HepG2 (cell line): ENCODE measurements at regions not wholly inside any gene's neighbourhood (a gene's known extent, or its start where the extent isn't known, plus 50 kb on each side); places are given as distances from the start of the nearest gene placed in this dataset.

Experiments used
- ATF4 ChIP-seq, 2 experiments: fragments of 450-650 bp in 1 of 2; sonication (generic) in 1 of 2; formaldehyde crosslinking; IDR thresholded peaks; 2 replicates each; pipeline versions ENCODE4 v1.5.0 to v1.8.0; 2020 to 2022; ENCODE audit warnings: mild to moderate bottlenecking in 1 of 2, missing genetic modification reagents in 1 of 2
- BRF2 ChIP-seq: sonication (generic); formaldehyde crosslinking; IDR thresholded peaks from 2 replicates; pipeline ENCODE4 v1.8.1; 2022; ENCODE audit warnings: mild to moderate bottlenecking, missing genetic modification reagents
- CBX2 ChIP-seq, 2 experiments: fragments of 200-600 bp in 1 of 2; sonication (generic); formaldehyde crosslinking in 1 of 2; IDR thresholded peaks; 2 replicates each; pipeline versions ENCODE4 v1.7.0 to v1.8.1; 2018 to 2022; ENCODE audit warnings: low read depth in 2 of 2, low read length in 1 of 2, mild to moderate bottlenecking in 1 of 2, missing genetic modification reagents in 1 of 2
- DNMT3B ChIP-seq: conservative IDR thresholded peaks from 2 replicates; pipeline ENCODE4 v1.6.1; 2016; ENCODE audit warnings: missing biosample characterization, control low read depth
- DPF2 ChIP-seq: sonication (generic); formaldehyde crosslinking; IDR thresholded peaks from 2 replicates; pipeline ENCODE4 v1.4.0; 2020; ENCODE audit warnings: mild to moderate bottlenecking, low read depth, missing genetic modification reagents, borderline replicate concordance
- FOSL2 ChIP-seq: sonication (generic); formaldehyde crosslinking; IDR thresholded peaks from 2 replicates; pipeline ENCODE4 v1.4.0; 2020; ENCODE audit warnings: missing genetic modification reagents
- HOXA3 ChIP-seq: sonication (generic); formaldehyde crosslinking; IDR thresholded peaks from 2 replicates; pipeline ENCODE4 v1.5.0; 2020; ENCODE audit warnings: missing genetic modification reagents
- ISL2 ChIP-seq: sonication (generic); formaldehyde crosslinking; IDR thresholded peaks from 2 replicates; pipeline ENCODE4 v1.5.0; 2020; ENCODE audit warnings: missing genetic modification reagents
- MAFF ChIP-seq: IDR thresholded peaks from 2 replicates; pipeline ENCODE4 v1.6.1; 2011; ENCODE audit warnings: low read depth, low read length, improper control_type of control experiment
- MED13 ChIP-seq: sonication (generic); formaldehyde crosslinking; IDR thresholded peaks from 2 replicates; pipeline ENCODE4 v1.5.0; 2020; ENCODE audit warnings: missing genetic modification reagents
- MED8 ChIP-seq: sonication (generic); formaldehyde crosslinking; IDR thresholded peaks from 2 replicates; pipeline ENCODE4 v1.8.1; 2023; ENCODE audit warnings: mild to moderate bottlenecking, missing genetic modification reagents; ENCODE audit not compliant: insufficient replicate concordance
- MTA3 ChIP-seq: sonication (generic); formaldehyde crosslinking; IDR thresholded peaks from 2 replicates; pipeline ENCODE4 v1.4.0; 2020; ENCODE audit warnings: missing genetic modification reagents
- NFIC ChIP-seq: IDR thresholded peaks from 2 replicates; pipeline ENCODE4 v1.6.1; 2012; ENCODE audit warnings: mild to moderate bottlenecking, low read length, inconsistent platforms
- NPAS2 ChIP-seq: sonication (generic); formaldehyde crosslinking; IDR thresholded peaks from 2 replicates; pipeline ENCODE4 v1.8.0; 2022; ENCODE audit warnings: mild to moderate bottlenecking, missing genetic modification reagents, borderline replicate concordance
- PBX2 ChIP-seq: IDR thresholded peaks from 2 replicates; pipeline ENCODE4 v1.6.1; 2016; ENCODE audit warnings: control low read depth
- PRMT3 ChIP-seq: sonication (generic); formaldehyde crosslinking; IDR thresholded peaks from 2 replicates; pipeline ENCODE4 v1.8.1; 2022; ENCODE audit warnings: low read depth, mild to moderate bottlenecking, moderate library complexity, missing genetic modification reagents, borderline replicate concordance
- REPIN1 ChIP-seq: sonication (generic); formaldehyde crosslinking; IDR thresholded peaks from 2 replicates; pipeline ENCODE4 v1.8.0; 2022; ENCODE audit warnings: missing genetic modification reagents, low read depth, mild to moderate bottlenecking, borderline replicate concordance
- STAT5B ChIP-seq: sonication (generic); formaldehyde crosslinking; IDR thresholded peaks from 2 replicates; pipeline ENCODE4 v1.4.0; 2020; ENCODE audit warnings: missing genetic modification reagents
- TARDBP ChIP-seq: sonication (generic); formaldehyde crosslinking; IDR thresholded peaks from 2 replicates; pipeline ENCODE4 v1.8.0; 2022; ENCODE audit warnings: mild to moderate bottlenecking, missing genetic modification reagents
- ZHX1 ChIP-seq: sonication (generic); formaldehyde crosslinking; IDR thresholded peaks from 2 replicates; pipeline ENCODE4 v1.8.1; 2022; ENCODE audit warnings: low read depth, mild to moderate bottlenecking, missing genetic modification reagents
- ZNF10 ChIP-seq: sonication (generic); formaldehyde crosslinking; IDR thresholded peaks from 2 replicates; pipeline ENCODE4 v1.4.0; 2020; ENCODE audit warnings: mild to moderate bottlenecking, low read depth, missing genetic modification reagents, borderline replicate concordance
- ZNF124 ChIP-seq: sonication (generic); formaldehyde crosslinking; IDR thresholded peaks from 2 replicates; pipeline ENCODE4 v1.4.0; 2020; ENCODE audit warnings: missing genetic modification reagents
- ZNF143 ChIP-seq: sonication (generic); formaldehyde crosslinking; IDR thresholded peaks from 2 replicates; pipeline ENCODE4 v1.4.0; 2020; ENCODE audit warnings: missing genetic modification reagents
- ZNF274 ChIP-seq: sonication (generic); formaldehyde crosslinking; IDR thresholded peaks from 2 replicates; pipeline ENCODE4 v1.5.1; 2020; ENCODE audit warnings: mild to moderate bottlenecking, missing genetic modification reagents
- ZNF430 ChIP-seq: sonication (generic); formaldehyde crosslinking; IDR thresholded peaks from 2 replicates; pipeline ENCODE4 v1.9.0; 2021; ENCODE audit warnings: mild to moderate bottlenecking, missing genetic modification reagents

GRCh38 chr6:26205625-26206574 lies 118.7 kb downstream of the HFE start (continued):
- TF ChIP-seq FOSL2 (CRISPR knock-in tag) (no peak), MTA3 (CRISPR knock-in tag) (no peak), ZNF124 (no peak), PRMT3 (no peak), ATF4 (CRISPR knock-in tag; IDR thresholded peaks at IDR 0.05) (peak in 1 of 2 experiments; percentile 14; a peak in 1 of 4 replicates), DNMT3B (no peak), BRF2 (CRISPR knock-in tag) (no peak), PBX2 (CRISPR knock-in tag) (no peak), MAFF (no peak), MED8 (CRISPR knock-in tag) (no peak), ZNF143 (CRISPR knock-in tag) (no peak), NPAS2 (CRISPR knock-in tag) (no peak), DPF2 (CRISPR knock-in tag) (no peak), NFIC (0 out of 2 replicates have a peak, but pooled peaks have one; percentile 32), TARDBP (0 out of 2 replicates have a peak, but pooled peaks have one; percentile 18), ZHX1 (no peak), ISL2 (CRISPR knock-in tag) (no peak), REPIN1 (CRISPR knock-in tag) (no peak), ZNF430 (CRISPR knock-in tag) (no peak), ZNF274 (CRISPR knock-in tag) (no peak), MED13 (CRISPR knock-in tag) (no peak), ZNF10 (no peak), STAT5B (no peak), CBX2 (IDR thresholded peaks at IDR 0.05; ENCODE audit: low read depth, low read length) (no peak), CBX2 (CRISPR knock-in tag; IDR thresholded peaks at IDR 0.05; ENCODE audit: low read depth) (no peak), HOXA3 (CRISPR knock-in tag) (no peak)
